GM23338 (cell line): ENCODE measurements at regions not wholly inside any gene's neighbourhood (a gene's known extent, or its start where the extent isn't known, plus 50 kb on each side); places are given as distances from the start of the nearest gene placed in this dataset.

ENCODE experiments used
- ATAC-seq: fragments of 200-7000 bp; cut with Tn5 transposase; 3 replicates; pipeline ENCODE4 v1.9.1; 2020
- DNase-seq: peaks from one replicate; pipeline ENCODE4 v3.0.0-alpha.2; 2015; ENCODE audit warnings: low spot score
- H2AFZ ChIP-seq: fragments of 200-600 bp; sonication (generic); 2 replicates; pipeline ENCODE4 v1.8.0; 2016; ENCODE audit warnings: antibody characterized with exemption, mild to moderate bottlenecking, moderate library complexity
- H3F3A ChIP-seq: fragments of 200-600 bp; sonication (generic); replicated peaks from 2 replicates; pipeline ENCODE4 v1.8.0; 2017; ENCODE audit warnings: antibody characterized with exemption, mixed run types, low read depth
- H3K27ac ChIP-seq: fragments of 200-600 bp; sonication (generic); 2 replicates; pipeline ENCODE4 v1.6.1; 2016; ENCODE audit warnings: low read depth
- H3K27me3 ChIP-seq: fragments of 200-600 bp; sonication (generic); 2 replicates; pipeline ENCODE4 v1.8.0; 2016; ENCODE audit warnings: mild to moderate bottlenecking, mixed run types, moderate library complexity; ENCODE audit not compliant: insufficient read depth
- H3K36me3 ChIP-seq: fragments of 200-600 bp; sonication (generic); 2 replicates; pipeline ENCODE4 v1.8.0; 2016; ENCODE audit warnings: mild to moderate bottlenecking; ENCODE audit not compliant: insufficient read depth
- H3K4me1 ChIP-seq: fragments of 200-600 bp; sonication (generic); 2 replicates; pipeline ENCODE4 v1.8.0; 2016; ENCODE audit warnings: mild to moderate bottlenecking, moderate library complexity; ENCODE audit not compliant: insufficient read depth
- H3K4me2 ChIP-seq: fragments of 200-600 bp; sonication (generic); 2 replicates; pipeline ENCODE4 v1.7.1; 2017; ENCODE audit warnings: mixed run types
- H3K4me3 ChIP-seq: fragments of 200-600 bp; sonication (generic); 2 replicates; pipeline ENCODE4 v1.6.1; 2016; ENCODE audit warnings: mixed run types
- H3K79me2 ChIP-seq: fragments of 200-600 bp; sonication (generic); replicated peaks from 2 replicates; pipeline ENCODE4 v1.8.0; 2017; ENCODE audit warnings: mild to moderate bottlenecking; ENCODE audit not compliant: insufficient read depth
- H3K9me2 ChIP-seq: fragments of 200-600 bp; sonication (generic); 2 replicates; pipeline ENCODE4 v1.8.0; 2017; ENCODE audit not compliant: insufficient read depth
- H4K20me1 ChIP-seq: fragments of 200-600 bp; sonication (generic); replicated peaks from 2 replicates; pipeline ENCODE4 v1.8.0; 2017; ENCODE audit warnings: mild to moderate bottlenecking; ENCODE audit not compliant: insufficient read depth
- H3K27ac Mint-ChIP-seq: 2 replicates; pipeline ENCODE4 v1.8.0; 2020; ENCODE audit warnings: inconsistent platforms, mild to moderate bottlenecking, moderate library complexity, mixed read lengths
- H3K27me3 Mint-ChIP-seq: 3 replicates; pipeline ENCODE4 v1.8.0; 2022; ENCODE audit warnings: low read depth, mild to moderate bottlenecking, moderate library complexity, mixed read lengths, inconsistent platforms; ENCODE audit not compliant: insufficient read depth, poor library complexity
- H3K36me3 Mint-ChIP-seq: 3 replicates; pipeline ENCODE4 v1.8.0; 2021; ENCODE audit warnings: low read depth, mild to moderate bottlenecking, inconsistent platforms, moderate library complexity, mixed read lengths
- H3K4me1 Mint-ChIP-seq: 3 replicates; pipeline ENCODE4 v1.8.0; 2020; ENCODE audit warnings: mild to moderate bottlenecking, inconsistent platforms, mixed read lengths
- H3K4me3 Mint-ChIP-seq: 3 replicates; pipeline ENCODE4 v1.8.0; 2021; ENCODE audit warnings: moderate library complexity, mild to moderate bottlenecking, inconsistent platforms, mixed read lengths
- H3K9me3 Mint-ChIP-seq: 3 replicates; pipeline ENCODE4 v1.8.0; 2020; ENCODE audit warnings: moderate library complexity, mild to moderate bottlenecking, inconsistent platforms, mixed read lengths
- CREB1 ChIP-seq: fragments of 250-450 bp; sonication (Bioruptor Pico); IDR thresholded peaks from 2 replicates; pipeline ENCODE4 v1.5.0; 2020; ENCODE audit warnings: low read depth, mild to moderate bottlenecking, moderate library complexity
- JUNB ChIP-seq: IDR thresholded peaks from one replicate; pipeline ENCODE4 v1.6.1; 2016; ENCODE audit warnings: antibody characterized with exemption; ENCODE audit not compliant: unreplicated experiment
- POLR2AphosphoS5 ChIP-seq: IDR thresholded peaks from 2 replicates; pipeline ENCODE4 v1.6.1; 2016; ENCODE audit warnings: antibody characterized with exemption, low read depth
- STAT1 ChIP-seq: IDR thresholded peaks from one replicate; pipeline ENCODE4 v1.6.1; 2016; ENCODE audit warnings: antibody characterized with exemption; ENCODE audit not compliant: unreplicated experiment
- ZNF331 ChIP-seq: fragments of 250-450 bp; sonication (Bioruptor Pico); IDR thresholded peaks from 2 replicates; pipeline ENCODE4 v1.5.0; 2020; ENCODE audit warnings: low read depth, mild to moderate bottlenecking, moderate library complexity
- TF ChIP-seq, protein P1 (sequence below): fragments of 250-450 bp; sonication (Bioruptor Pico); IDR thresholded peaks from 2 replicates; pipeline ENCODE4 v1.5.0; 2020; ENCODE audit warnings: mild to moderate bottlenecking, moderate library complexity
- TF ChIP-seq, protein P2 (sequence below): IDR thresholded peaks from one replicate; pipeline ENCODE4 v1.6.1; 2018; ENCODE audit warnings: antibody characterized with exemption; ENCODE audit not compliant: unreplicated experiment
- TF ChIP-seq, protein P3 (sequence below), 2 experiments: fragments of 200-600 bp in 1 of 2; sonication (generic) in 1 of 2; conservative IDR thresholded peaks; 2 replicates each; pipeline versions ENCODE4 v1.5.1 to v1.6.1; 2016 to 2017; ENCODE audit warnings: antibody characterized with exemption in 2 of 2, low read depth in 2 of 2, mild to moderate bottlenecking in 2 of 2, moderate library complexity in 1 of 2
- TF ChIP-seq, protein P4 (sequence below): IDR thresholded peaks from 2 replicates; pipeline ENCODE4 v1.6.1; 2016; ENCODE audit warnings: antibody characterized with exemption

DNA sequence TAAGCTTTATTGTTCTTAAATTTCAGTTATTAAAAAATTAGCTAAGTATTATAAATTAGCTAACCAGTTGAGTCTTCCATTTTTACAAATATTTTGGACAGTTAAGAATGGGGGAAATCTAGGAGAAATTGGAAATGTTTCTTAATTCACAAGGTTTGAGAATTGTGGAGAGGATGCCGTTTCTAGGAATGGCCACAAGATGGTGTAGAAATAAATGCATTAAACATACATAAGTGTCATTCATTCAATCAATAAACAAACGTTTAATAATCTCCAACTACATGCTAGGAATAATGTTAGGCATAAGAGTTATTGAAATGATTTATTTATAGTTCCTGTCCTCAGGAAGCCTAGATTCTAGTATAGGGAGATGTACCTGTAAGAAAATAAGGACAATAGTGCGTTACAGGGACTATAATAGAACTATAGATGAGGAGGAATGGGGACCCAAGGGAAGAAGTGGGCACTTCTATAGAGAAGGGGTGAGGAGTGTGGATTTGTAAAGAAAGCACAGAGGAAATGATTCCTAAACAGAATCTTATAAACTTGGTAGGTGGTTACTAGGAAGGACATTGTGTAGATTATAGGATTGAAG, 195.7 kb upstream of the ANK2 start:
- Histone ChIP-seq H3K9me2 (no peaks in the 10 kb centered on the region; the same call in 1 of the 2 replicates), H3K4me3 (no peak overlapping the region), H3K79me2 (no peaks in the 10 kb centered on the region; the same call in 1 of the 2 replicates), H3K4me1 (peaks cover 20% of the 10 kb centered on the region), H2AFZ (no peak overlapping the region), H3K4me2 (no peak overlapping the region), H3F3A (no peaks in the 10 kb centered on the region), H3K36me3 (no peaks in the 10 kb centered on the region), H4K20me1 (peaks cover 4% of the 10 kb centered on the region; the same call in 1 of the 2 replicates), H3K27me3 (no peaks in the 10 kb centered on the region), H3K27ac (no peak overlapping the region)
- peak overlapping the region; percentile 7; the same call in 1 of the 2 replicates for H3K27ac Mint-ChIP-seq
- H3K36me3 Mint-ChIP-seq: peaks cover 3% of the 10 kb centered on the region
- no peaks in the 10 kb centered on the region for H3K27me3 Mint-ChIP-seq
- DNase-seq (peak; percentile 31), ATAC-seq (0 out of 3 replicates have a peak, but pooled peaks have one; percentile 22)
- no peak overlapping the region for H3K4me3 Mint-ChIP-seq
- TF ChIP-seq POLR2AphosphoS5: no peak
- TF ChIP-seq, protein P1, sequence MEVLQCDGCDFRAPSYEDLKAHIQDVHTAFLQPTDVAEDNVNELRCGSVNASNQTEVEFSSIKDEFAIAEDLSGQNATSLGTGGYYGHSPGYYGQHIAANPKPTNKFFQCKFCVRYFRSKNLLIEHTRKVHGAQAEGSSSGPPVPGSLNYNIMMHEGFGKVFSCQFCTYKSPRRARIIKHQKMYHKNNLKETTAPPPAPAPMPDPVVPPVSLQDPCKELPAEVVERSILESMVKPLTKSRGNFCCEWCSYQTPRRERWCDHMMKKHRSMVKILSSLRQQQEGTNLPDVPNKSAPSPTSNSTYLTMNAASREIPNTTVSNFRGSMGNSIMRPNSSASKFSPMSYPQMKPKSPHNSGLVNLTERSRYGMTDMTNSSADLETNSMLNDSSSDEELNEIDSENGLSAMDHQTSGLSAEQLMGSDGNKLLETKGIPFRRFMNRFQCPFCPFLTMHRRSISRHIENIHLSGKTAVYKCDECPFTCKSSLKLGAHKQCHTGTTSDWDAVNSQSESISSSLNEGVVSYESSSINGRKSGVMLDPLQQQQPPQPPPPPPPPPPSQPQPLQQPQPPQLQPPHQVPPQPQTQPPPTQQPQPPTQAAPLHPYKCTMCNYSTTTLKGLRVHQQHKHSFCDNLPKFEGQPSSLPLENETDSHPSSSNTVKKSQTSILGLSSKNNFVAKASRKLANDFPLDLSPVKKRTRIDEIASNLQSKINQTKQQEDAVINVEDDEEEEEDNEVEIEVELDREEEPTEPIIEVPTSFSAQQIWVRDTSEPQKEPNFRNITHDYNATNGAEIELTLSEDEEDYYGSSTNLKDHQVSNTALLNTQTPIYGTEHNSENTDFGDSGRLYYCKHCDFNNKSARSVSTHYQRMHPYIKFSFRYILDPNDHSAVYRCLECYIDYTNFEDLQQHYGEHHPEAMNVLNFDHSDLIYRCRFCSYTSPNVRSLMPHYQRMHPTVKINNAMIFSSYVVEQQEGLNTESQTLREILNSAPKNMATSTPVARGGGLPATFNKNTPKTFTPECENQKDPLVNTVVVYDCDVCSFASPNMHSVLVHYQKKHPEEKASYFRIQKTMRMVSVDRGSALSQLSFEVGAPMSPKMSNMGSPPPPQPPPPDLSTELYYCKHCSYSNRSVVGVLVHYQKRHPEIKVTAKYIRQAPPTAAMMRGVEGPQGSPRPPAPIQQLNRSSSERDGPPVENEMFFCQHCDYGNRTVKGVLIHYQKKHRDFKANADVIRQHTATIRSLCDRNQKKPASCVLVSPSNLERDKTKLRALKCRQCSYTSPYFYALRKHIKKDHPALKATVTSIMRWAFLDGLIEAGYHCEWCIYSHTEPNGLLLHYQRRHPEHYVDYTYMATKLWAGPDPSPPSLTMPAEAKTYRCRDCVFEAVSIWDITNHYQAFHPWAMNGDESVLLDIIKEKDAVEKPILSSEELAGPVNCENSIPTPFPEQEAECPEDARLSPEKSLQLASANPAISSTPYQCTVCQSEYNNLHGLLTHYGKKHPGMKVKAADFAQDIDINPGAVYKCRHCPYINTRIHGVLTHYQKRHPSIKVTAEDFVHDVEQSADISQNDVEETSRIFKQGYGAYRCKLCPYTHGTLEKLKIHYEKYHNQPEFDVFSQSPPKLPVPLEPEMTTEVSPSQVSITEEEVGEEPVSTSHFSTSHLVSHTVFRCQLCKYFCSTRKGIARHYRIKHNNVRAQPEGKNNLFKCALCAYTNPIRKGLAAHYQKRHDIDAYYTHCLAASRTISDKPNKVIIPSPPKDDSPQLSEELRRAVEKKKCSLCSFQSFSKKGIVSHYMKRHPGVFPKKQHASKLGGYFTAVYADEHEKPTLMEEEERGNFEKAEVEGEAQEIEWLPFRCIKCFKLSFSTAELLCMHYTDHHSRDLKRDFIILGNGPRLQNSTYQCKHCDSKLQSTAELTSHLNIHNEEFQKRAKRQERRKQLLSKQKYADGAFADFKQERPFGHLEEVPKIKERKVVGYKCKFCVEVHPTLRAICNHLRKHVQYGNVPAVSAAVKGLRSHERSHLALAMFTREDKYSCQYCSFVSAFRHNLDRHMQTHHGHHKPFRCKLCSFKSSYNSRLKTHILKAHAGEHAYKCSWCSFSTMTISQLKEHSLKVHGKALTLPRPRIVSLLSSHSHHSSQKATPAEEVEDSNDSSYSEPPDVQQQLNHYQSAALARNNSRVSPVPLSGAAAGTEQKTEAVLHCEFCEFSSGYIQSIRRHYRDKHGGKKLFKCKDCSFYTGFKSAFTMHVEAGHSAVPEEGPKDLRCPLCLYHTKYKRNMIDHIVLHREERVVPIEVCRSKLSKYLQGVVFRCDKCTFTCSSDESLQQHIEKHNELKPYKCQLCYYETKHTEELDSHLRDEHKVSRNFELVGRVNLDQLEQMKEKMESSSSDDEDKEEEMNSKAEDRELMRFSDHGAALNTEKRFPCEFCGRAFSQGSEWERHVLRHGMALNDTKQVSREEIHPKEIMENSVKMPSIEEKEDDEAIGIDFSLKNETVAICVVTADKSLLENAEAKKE (CRISPR knock-in tag): no peak
- TF ChIP-seq, protein P2, sequence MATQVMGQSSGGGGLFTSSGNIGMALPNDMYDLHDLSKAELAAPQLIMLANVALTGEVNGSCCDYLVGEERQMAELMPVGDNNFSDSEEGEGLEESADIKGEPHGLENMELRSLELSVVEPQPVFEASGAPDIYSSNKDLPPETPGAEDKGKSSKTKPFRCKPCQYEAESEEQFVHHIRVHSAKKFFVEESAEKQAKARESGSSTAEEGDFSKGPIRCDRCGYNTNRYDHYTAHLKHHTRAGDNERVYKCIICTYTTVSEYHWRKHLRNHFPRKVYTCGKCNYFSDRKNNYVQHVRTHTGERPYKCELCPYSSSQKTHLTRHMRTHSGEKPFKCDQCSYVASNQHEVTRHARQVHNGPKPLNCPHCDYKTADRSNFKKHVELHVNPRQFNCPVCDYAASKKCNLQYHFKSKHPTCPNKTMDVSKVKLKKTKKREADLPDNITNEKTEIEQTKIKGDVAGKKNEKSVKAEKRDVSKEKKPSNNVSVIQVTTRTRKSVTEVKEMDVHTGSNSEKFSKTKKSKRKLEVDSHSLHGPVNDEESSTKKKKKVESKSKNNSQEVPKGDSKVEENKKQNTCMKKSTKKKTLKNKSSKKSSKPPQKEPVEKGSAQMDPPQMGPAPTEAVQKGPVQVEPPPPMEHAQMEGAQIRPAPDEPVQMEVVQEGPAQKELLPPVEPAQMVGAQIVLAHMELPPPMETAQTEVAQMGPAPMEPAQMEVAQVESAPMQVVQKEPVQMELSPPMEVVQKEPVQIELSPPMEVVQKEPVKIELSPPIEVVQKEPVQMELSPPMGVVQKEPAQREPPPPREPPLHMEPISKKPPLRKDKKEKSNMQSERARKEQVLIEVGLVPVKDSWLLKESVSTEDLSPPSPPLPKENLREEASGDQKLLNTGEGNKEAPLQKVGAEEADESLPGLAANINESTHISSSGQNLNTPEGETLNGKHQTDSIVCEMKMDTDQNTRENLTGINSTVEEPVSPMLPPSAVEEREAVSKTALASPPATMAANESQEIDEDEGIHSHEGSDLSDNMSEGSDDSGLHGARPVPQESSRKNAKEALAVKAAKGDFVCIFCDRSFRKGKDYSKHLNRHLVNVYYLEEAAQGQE: no peak
- TF ChIP-seq, protein P3, sequence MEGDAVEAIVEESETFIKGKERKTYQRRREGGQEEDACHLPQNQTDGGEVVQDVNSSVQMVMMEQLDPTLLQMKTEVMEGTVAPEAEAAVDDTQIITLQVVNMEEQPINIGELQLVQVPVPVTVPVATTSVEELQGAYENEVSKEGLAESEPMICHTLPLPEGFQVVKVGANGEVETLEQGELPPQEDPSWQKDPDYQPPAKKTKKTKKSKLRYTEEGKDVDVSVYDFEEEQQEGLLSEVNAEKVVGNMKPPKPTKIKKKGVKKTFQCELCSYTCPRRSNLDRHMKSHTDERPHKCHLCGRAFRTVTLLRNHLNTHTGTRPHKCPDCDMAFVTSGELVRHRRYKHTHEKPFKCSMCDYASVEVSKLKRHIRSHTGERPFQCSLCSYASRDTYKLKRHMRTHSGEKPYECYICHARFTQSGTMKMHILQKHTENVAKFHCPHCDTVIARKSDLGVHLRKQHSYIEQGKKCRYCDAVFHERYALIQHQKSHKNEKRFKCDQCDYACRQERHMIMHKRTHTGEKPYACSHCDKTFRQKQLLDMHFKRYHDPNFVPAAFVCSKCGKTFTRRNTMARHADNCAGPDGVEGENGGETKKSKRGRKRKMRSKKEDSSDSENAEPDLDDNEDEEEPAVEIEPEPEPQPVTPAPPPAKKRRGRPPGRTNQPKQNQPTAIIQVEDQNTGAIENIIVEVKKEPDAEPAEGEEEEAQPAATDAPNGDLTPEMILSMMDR (conservative IDR thresholded peaks at IDR 0.05; ENCODE audit: low read depth in 2 of 2): peak; percentile 46 to 64
- no peak for TF ChIP-seq STAT1
- TF ChIP-seq, protein P4, sequence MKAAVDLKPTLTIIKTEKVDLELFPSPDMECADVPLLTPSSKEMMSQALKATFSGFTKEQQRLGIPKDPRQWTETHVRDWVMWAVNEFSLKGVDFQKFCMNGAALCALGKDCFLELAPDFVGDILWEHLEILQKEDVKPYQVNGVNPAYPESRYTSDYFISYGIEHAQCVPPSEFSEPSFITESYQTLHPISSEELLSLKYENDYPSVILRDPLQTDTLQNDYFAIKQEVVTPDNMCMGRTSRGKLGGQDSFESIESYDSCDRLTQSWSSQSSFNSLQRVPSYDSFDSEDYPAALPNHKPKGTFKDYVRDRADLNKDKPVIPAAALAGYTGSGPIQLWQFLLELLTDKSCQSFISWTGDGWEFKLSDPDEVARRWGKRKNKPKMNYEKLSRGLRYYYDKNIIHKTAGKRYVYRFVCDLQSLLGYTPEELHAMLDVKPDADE: no peak
- TF ChIP-seq ZNF331: no peak
- TF ChIP-seq JUNB: no peak
- no peak for TF ChIP-seq CREB1 (CRISPR knock-in tag)
- no peaks in the 10 kb centered on the region for H3K9me3 Mint-ChIP-seq
- peaks cover 19% of the 10 kb centered on the region for H3K4me1 Mint-ChIP-seq
